GM23248 (cell line): ENCODE measurements at regions not wholly inside any gene's neighbourhood (a gene's known extent, or its start where the extent isn't known, plus 50 kb on each side); places are given as distances from the start of the nearest gene placed in this dataset.

ENCODE experiments used
- EZH2 ChIP-seq: fragments of 200-600 bp; sonication (generic); IDR thresholded peaks from 2 replicates; pipeline ENCODE4 v1.6.1; 2018; ENCODE audit warnings: antibody characterized with exemption, mild to moderate bottlenecking; ENCODE audit not compliant: insufficient read depth, poor library complexity, severe bottlenecking
- EZH2phosphoT487 ChIP-seq: fragments of 200-600 bp; sonication (generic); IDR thresholded peaks from 2 replicates; pipeline ENCODE4 v1.6.1; 2018; ENCODE audit warnings: antibody characterized with exemption, moderate library complexity, mild to moderate bottlenecking, low read depth; ENCODE audit not compliant: insufficient read depth

GRCh38 chr22:22388090-22388489 lies 120.5 kb downstream of the ZNF280B start:
- no peak for TF ChIP-seq EZH2
- TF ChIP-seq EZH2phosphoT487: no peak
